ENCODE measurements at regions not wholly inside any gene's neighbourhood (a gene's known extent, or its start where the extent isn't known, plus 50 kb on each side); places are given as distances from the start of the nearest gene placed in this dataset.

GRCh38 chr6:1023229-1023628, 288.7 kb upstream of the FOXQ1 start:
- TF ChIP-seq CTCF (conservative IDR thresholded peaks at IDR 0.05; ENCODE audit: low read depth): no peak
- no peak for DNase-seq (ENCODE audit: low spot score)
- ChIA-PET CTCF (no interaction called here), POLR2A (ENCODE audit: low non-redundant PET) (no interaction called here)
- H3K27ac ChIP-seq: no peak overlapping the region

- H3K27ac ChIP-seq: no peak overlapping the region
- ChIA-PET CTCF (no interaction called here), POLR2A (ENCODE audit: low non-redundant PET) (no interaction called here)
- no peak for DNase-seq (ENCODE audit: low spot score)
- no peak for TF ChIP-seq CTCF (conservative IDR thresholded peaks at IDR 0.05; ENCODE audit: low read depth)
Observed at GRCh38 chr6:1022719-1023118, 289.2 kb upstream of the FOXQ1 start.

DNA sequence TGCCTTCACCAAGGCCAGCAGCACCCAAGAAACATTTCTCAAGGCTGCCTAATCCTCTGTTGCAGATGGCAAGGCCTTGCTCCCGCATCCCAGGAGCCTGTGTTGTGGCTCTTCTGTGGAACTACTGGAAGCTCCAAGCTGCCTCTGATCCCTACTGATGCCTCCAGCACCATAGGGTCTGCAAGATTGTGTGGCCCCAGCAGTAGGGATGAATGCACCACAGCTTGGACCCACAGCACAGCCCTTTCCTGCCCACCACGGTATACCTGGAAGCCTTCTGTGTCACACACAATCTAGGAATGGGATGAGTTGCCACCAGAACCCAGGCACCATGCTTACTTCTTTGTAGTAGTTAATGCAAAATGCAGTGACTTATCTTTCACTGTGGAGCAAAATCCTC, 291.1 kb upstream of the FOXQ1 start:
- ChIA-PET POLR2A (ENCODE audit: low non-redundant PET) (no interaction called here), CTCF (no interaction called here)
- DNase-seq (ENCODE audit: low spot score): no peak
- TF ChIP-seq CTCF (conservative IDR thresholded peaks at IDR 0.05; ENCODE audit: low read depth): no peak
- no peak overlapping the region for H3K27ac ChIP-seq

DNA sequence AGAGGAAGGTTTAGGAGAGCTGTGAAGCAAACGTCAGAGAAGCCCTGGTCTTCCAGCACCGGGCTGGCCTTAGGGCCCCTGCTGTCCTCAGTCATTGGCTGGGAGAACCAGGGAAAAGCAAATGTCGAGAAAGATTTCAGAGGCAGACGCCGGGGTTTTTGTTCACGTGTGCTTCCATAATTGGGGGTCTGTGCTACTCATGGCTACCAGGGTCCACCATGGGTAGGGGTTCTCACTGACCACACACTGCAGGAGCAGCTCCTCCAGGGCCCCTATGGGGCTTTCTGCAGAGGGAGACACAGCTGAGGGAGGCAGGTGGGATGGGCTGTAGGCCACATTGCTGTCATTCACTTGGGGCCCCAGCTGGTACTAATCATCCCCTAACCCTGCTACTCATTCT, 291.8 kb upstream of the FOXQ1 start:
- ChIA-PET POLR2A (ENCODE audit: low non-redundant PET) (no interaction called here), CTCF (no interaction called here)
- no peak for TF ChIP-seq CTCF (conservative IDR thresholded peaks at IDR 0.05; ENCODE audit: low read depth)
- DNase-seq (ENCODE audit: low spot score): no peak
- no peak overlapping the region for H3K27ac ChIP-seq

DNA sequence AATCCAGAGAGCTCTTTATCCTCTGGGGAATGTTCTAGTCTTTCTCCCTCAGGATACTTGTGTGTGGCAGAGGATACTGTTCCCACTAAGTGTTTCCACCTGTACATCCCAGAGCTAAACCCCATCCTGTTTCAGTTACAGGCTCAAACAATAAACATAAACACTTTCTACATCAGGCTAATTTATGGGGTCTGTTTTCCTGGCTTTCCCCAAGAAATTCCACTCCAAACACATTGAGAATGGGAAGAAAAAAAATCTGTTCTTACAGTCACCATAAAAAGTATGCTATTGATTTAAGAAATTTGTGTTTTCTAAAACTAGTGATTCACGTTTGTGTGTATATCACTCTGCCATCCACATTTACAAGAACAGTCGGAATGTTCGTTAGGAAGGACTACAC, 293.9 kb upstream of the FOXQ1 start:
- H3K27ac ChIP-seq: no peak overlapping the region
- ChIA-PET POLR2A (ENCODE audit: low non-redundant PET) (no interaction called here), CTCF (no interaction called here)
- DNase-seq (ENCODE audit: low spot score): no peak
- no peak for TF ChIP-seq CTCF (conservative IDR thresholded peaks at IDR 0.05; ENCODE audit: low read depth)

- DNase-seq (ENCODE audit: low spot score): no peak
- POLR2A ChIA-PET (ENCODE audit: low non-redundant PET): no interaction called here
- CTCF ChIA-PET: interaction anchor here (0.6 kb wide), 1 partner anchor 149 kb away, joined by 3 read pairs; no protein-coding TSS in a partner anchor
- no peak overlapping the region for H3K27ac ChIP-seq
- TF ChIP-seq CTCF (conservative IDR thresholded peaks at IDR 0.05; ENCODE audit: low read depth): no peak
Observed at GRCh38 chr6:1016329-1017302, 295.3 kb upstream of the FOXQ1 start.

Data from RWPE1 (cell line).